EH (cell line): ENCODE measurements at regions not wholly inside any gene's neighbourhood (a gene's known extent, or its start where the extent isn't known, plus 50 kb on each side); places are given as distances from the start of the nearest gene placed in this dataset.
"Not testable (repeated sequence)": the region's sequence is repeated elsewhere in the genome, so short reads cannot be mapped to it uniquely, and the experiment has no call there.

Source experiments
- DNase-seq: peaks from one replicate; pipeline ENCODE4 v3.0.0-alpha.2; 2015; ENCODE audit warnings: low read depth

- not testable (repeated sequence) for DNase-seq
These were observed 51.6 kb upstream of the MAP4K4 start for GRCh38 chr2:101645886-101646285.

GRCh38 chr2:101644842-101645383 is 52.6 kb upstream of the MAP4K4 start:
- DNase-seq = no peak

- no peak for DNase-seq
These were observed 54.4 kb upstream of the MAP4K4 start for GRCh38 chr2:101643004-101643524.

GRCh38 chr2:101638817-101639605 is 58.5 kb upstream of the MAP4K4 start:
- no peak for DNase-seq

GRCh38 chr2:101638181-101638711 is 59.3 kb upstream of the MAP4K4 start:
- no peak for DNase-seq

- DNase-seq = no peak
These were observed 67.1 kb upstream of the MAP4K4 start for GRCh38 chr2:101630224-101630949.

GRCh38 chr2:101628030-101628392 is 69.5 kb upstream of the MAP4K4 start:
- DNase-seq = no peak

- no peak for DNase-seq
These were observed 70.0 kb upstream of the MAP4K4 start for GRCh38 chr2:101627285-101628029.

- DNase-seq = not testable (repeated sequence)
These were observed 71.7 kb upstream of the MAP4K4 start for GRCh38 chr2:101625814-101626213.

GRCh38 chr2:101625387-101625786 is 72.1 kb upstream of the MAP4K4 start:
- no peak for DNase-seq

- DNase-seq = no peak
These were observed 72.7 kb upstream of the MAP4K4 start for GRCh38 chr2:101624706-101625332.

GRCh38 chr2:101623031-101623521 is 74.4 kb upstream of the MAP4K4 start:
- DNase-seq = no peak

GRCh38 chr2:101622210-101623030 is 75.1 kb upstream of the MAP4K4 start:
- no peak for DNase-seq

- no peak for DNase-seq
These were observed 78.3 kb upstream of the MAP4K4 start for GRCh38 chr2:101619191-101619591.

GRCh38 chr2:101617796-101618195 is 79.7 kb upstream of the MAP4K4 start:
- no peak for DNase-seq

GRCh38 chr2:101617188-101617587 is 80.3 kb upstream of the MAP4K4 start:
- peak; percentile 72 for DNase-seq

- DNase-seq = no peak
These were observed 83.3 kb upstream of the MAP4K4 start for GRCh38 chr2:101614127-101614759.

- no peak for DNase-seq
These were observed 84.3 kb upstream of the MAP4K4 start for GRCh38 chr2:101613056-101613704.

GRCh38 chr2:101612019-101612418 is 85.5 kb upstream of the MAP4K4 start:
- DNase-seq = no peak
